Panc1 (cell line): ENCODE measurements at regions not wholly inside any gene's neighbourhood (a gene's known extent, or its start where the extent isn't known, plus 50 kb on each side); places are given as distances from the start of the nearest gene placed in this dataset.

Experiments
- CTCF ChIP-seq: fragments of 450-650 bp; IDR thresholded peaks from 2 replicates; pipeline ENCODE4 v1.5.1; 2017; ENCODE audit warnings: mild to moderate bottlenecking
- POLR2AphosphoS5 ChIP-seq: IDR thresholded peaks from 2 replicates; pipeline ENCODE4 v1.6.1; 2012; ENCODE audit warnings: mild to moderate bottlenecking, low read depth, low read length, moderate library complexity
- REST ChIP-seq, 2 experiments: IDR thresholded peaks; 2 replicates each; pipeline ENCODE4 v1.6.1; 2011 to 2012; ENCODE audit warnings: low read depth in 2 of 2, control low read depth in 1 of 2, low read length in 1 of 2, mild to moderate bottlenecking in 1 of 2, moderate library complexity in 1 of 2; ENCODE audit not compliant: insufficient read depth in 1 of 2
- SIN3A ChIP-seq: IDR thresholded peaks from 2 replicates; pipeline ENCODE4 v1.6.1; 2012; ENCODE audit warnings: low read depth, mild to moderate bottlenecking, low read length, moderate library complexity, borderline replicate concordance; ENCODE audit not compliant: insufficient read depth
- TCF7L2 ChIP-seq: IDR thresholded peaks from 2 replicates; pipeline ENCODE4 v1.6.1; 2011; ENCODE audit warnings: mild to moderate bottlenecking, low read depth, low read length, inconsistent platforms

DNA sequence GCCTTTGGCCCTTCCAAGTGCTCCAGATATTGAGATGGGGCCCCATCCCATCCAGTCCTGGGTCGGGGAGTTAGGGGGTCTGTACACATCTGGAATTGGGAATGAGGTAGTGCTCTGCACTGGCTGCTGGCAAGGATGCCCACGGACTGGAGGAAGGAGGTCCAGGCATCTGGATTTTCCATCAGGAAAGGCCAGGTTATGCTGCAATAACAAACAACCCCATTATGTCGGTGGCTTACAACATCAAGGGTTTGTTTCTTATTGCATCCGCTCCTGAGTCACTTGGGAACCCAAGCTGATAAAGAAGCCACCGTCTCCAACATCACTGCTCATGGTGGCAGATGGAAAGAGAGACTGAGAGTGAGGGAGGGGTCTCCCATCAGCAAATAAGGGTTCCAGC, 229.9 kb downstream of the TFCP2L1 start:
- TF ChIP-seq CTCF (no peak), POLR2AphosphoS5 (no peak), TCF7L2 (no peak), SIN3A (no peak), REST (IDR thresholded peaks at IDR 0.05; ENCODE audit: insufficient read depth in 1 of 2, low read depth in 2 of 2, low read length in 1 of 2) (no peak)
